NCI-H2227 (cell line): ENCODE measurements at regions not wholly inside any gene's neighbourhood (a gene's known extent, or its start where the extent isn't known, plus 50 kb on each side); places are given as distances from the start of the nearest gene placed in this dataset.

Source experiments
- DNase-seq: peaks from one replicate; lab custom pipeline; 2025; ENCODE audit not compliant: unreplicated experiment; lab: John Stamatoyannopoulos, UW

DNA sequence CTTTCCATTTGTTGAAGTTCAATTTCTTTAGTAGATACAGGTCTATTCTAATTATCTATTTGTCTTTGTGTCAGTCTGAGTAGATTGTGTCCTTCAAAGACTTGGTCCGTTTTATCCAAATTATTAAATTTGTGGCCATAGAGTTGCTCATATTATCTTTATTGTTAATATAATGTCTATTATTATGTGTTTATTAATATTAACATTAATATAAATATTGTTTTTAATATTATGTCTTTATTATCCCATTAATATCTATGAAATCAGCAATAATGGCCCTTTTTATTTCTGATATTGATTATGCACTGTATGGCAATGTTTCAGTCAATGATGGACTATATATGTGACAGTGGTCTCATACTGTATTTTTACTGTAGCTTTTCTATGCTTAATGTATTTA is 2067.3 kb upstream of the AGA start:
- DNase-seq = no peak

DNA sequence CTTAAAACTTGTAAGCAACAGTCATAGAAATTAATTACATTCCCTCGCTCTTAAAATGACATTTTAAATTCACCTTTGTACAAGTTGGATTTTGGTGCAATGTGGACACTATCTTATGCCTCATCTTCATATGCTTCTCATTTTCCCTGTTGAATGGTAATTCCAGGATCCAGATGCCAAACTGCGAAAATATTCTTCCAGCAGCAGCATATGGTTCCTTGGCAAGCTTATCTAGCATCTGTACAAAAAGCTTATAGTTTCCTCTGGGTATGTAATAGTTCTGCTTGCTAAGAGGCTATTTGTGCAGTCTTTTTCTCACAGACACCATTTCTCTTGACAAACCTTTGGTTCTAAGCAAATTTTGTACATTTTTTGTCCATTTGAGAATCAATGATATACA is 2079.7 kb upstream of the AGA start:
- no peak for DNase-seq

DNA sequence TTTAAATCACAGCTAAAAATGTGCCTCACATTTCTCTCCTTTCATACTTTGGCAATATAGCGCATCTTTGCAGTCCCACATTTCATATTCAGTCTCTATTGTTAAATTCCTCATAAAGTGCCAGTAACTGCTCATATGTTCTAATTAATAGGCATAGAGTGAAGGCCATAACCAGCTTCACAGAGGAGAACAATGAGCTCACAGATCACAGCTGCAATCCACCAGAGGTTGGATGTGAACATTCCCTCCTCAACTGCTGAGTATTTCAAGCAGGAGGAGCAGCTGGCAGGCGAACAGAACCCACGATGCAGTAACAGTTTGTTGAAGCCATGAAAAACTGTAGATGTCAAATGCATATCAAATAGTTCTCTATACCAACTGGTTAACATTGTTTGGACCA is 2088.7 kb upstream of the AGA start:
- no peak for DNase-seq

DNA sequence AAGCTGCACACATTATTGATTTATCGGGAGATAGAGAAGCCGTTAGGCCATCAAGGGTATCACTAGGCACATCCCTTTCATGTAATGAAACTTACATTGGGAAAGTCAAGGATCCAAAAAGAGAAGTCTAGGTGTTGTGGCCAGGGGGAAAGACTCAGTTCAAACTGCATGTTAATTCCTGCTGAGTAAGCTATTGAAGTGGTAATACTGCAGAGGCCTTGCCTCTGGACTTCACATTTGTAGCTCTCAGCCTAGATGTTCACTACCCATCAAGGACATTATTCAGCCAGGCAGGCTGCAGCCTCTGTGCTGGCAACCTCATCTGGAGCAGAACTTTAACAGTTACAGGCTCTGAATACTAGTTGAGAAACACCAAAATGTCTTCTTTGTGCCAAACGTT is 2094.5 kb upstream of the AGA start:
- no peak for DNase-seq

DNA sequence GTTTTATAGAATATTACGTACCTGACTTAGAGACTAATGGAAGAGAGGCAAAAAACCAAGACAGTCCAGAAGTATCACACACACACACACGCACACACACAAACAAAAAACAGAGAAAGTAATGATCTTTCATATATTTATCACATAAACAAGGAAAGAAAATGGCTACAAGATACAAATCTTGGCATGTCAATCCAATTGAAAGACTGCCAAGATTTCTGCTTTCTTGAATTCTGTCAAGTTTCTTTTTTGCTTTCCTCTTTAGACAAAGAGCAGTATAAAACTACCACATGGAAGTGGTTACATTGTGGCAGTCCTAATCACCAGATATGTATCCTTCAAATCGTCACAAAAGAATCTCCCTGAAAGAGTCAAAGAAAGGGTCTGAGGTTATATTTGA is 2097.4 kb upstream of the AGA start:
- DNase-seq = no peak

DNA sequence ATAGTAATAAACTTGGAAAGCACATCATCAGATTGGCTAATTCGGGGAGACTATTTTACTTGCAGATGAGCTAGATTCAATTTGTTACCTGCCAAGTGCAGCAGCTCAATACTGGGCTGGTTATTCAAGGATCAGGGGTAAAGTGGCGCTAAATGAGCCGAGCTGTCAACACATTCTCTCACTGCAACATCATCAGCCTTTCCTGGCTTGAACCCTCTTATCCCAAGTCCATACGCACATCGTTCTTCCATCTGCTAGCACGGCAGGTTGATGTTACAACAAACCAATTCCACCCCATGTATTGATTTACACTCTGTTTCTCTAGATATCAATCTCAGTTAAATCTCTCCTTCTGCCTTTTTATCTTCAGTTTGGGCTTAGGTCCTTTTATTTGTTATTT is 2101.5 kb upstream of the AGA start:
- no peak for DNase-seq

DNA sequence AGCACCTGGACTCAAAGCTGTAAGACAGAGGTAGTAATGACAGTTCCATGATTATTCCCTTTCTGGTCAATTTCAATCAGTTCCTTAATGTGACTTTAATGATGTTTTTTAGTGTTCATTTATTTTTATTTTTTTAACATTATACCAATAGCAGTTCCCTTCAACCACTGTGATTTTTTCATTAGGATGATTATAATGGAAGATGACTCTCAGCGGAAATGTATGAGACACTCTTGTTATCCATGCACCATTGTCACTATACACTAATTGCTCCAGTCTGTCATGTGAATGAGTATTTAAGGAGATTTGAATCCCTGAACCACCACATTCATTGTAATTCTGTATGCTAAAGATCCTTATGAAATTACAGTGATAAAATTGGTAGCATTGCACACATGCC is 2102.3 kb upstream of the AGA start:
- no peak for DNase-seq

DNA sequence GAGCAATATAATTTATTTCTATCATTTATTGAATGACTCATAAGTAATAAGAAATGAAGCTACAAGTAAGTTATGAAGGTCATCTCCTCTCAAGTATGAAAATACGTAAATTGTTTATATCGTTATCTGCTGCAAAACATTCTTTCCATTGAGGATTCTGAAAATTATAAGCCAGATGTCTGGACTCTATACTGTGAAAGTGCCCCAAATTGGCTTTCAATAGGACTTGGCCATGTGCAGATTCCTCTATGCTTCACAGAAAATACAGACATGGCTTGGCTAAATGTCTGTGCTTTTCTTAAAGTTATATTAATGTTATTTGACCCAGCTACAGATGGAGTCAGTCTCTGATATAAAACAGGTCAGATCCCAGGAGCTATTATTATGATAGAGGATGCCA is 2109.9 kb upstream of the AGA start:
- no peak for DNase-seq

DNA sequence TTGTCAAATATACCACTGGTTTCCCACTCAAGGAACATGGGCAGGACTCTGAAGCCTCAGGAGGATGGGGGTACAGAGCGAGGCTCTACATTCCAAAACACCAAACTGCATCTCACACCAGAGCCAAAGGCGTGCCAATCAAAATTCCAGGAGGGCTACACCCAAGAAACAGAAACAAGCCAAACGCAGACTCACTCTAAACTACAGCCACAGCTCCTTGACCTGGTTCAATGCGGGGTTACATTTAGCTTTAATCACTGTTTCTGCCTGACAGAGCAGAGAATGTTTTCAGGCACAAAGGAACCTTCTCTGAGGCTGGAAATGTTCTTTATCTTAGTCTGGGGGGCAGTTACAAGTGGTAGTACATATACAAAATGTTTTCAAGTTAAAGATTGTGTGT is 2121.5 kb upstream of the AGA start:
- no peak for DNase-seq

DNA sequence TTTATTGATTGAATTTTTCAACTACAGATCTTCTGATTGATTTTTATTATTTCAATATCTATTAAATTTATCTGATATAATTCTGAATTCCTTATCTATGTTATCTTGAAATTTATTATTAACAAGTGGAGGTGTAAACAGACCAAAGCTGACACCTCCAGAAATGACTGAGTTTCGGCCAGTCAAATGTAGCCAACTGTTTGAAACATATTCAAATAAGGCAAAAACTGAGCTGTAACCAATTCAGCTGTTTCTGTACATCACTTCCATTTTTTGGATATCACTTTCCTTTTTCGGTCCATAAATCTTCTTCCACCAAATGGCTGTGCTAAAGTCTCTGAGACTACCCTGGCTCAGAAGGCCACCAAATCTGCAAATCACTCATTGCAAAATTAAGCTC is 2127.3 kb upstream of the AGA start:
- DNase-seq = no peak

DNA sequence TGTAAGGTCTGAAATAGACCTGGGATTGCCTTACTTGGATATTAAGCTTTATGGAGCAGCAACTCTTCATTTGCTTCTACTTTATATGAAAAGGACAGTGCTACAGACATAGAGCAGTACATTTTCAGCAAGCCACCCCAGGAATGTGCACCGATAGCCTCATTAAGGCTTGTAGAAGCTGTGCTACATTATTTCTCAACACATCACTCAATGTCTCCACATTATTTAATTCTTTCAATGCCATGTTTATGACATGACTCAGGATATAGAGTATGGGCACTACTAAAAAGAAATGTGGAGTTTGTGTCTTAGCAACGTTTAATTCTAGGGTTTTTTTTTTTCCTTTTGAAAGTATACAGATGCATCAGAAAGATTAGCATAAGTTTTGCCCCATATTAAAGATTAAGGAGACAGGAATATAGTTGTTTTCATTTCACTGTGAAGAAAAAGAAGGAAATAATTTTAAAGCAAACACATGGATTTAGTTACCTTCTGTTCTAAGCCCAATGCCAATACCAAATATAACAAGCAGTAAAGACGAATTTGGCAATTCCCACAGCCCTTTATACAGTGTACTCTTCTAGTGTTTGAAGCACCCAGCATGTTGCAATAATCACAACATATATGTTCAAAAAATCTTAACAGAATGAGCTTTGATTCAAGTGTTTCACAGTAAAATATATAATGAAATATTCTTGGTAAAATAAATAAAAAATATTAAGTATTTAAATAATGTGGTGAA is 2140.1 kb upstream of the AGA start:
- no peak for DNase-seq

DNA sequence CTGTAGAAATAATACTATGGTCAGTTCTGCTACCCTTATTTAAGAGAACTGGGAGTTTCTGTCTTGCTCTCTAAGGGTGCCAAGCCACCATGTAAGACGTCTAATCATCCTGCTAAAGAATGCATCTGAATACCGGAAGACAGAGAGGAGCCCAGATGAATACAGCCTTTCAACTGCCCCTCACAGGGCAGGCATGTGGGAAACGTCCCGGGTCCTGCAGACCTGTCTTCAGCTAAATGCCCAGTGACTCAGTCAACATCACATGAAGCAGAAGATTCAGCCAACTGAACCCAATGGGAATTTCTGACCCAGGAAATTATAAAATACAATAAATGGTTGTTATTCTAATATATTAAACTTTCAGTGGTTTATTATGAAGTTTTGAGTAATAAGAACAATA is 2141.0 kb upstream of the AGA start:
- no peak for DNase-seq

DNA sequence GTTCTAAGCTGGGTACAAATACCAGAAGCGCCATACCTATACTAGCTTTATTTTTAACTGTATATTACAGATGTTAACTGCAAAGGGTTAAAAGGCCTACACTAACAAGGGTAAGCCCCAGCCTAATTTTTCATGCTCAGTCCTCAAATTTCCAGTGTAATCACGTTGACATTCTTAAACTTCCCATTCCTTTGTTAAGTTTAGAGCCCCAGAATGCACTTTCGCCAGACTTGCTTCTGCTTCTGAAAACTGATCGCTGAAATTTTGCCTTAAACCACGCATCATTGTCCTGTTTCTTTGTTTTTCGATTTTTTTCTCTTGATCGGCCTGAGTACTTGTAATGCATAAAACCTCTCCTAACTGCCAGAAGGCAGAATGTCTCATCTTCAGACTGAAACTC is 2141.9 kb upstream of the AGA start:
- no peak for DNase-seq

DNA sequence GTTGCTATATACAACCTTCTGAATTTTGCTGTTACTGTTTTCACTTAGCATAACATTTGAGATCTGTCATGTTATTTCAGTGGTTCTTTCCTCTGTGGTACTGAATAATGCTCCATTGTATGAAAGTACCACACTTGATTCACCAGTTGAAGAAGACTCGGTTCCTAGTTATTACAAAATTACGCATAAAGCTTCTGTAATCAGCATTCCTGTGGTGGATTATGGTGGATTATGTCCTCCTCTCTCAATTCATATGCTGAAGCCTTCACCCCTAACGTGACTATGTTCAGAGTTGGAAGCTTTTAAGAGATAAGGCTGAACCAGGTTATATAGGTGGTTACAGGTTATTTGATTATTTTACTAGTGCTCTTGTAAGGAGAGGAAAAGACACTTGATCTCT is 2143.5 kb upstream of the AGA start:
- no peak for DNase-seq

DNA sequence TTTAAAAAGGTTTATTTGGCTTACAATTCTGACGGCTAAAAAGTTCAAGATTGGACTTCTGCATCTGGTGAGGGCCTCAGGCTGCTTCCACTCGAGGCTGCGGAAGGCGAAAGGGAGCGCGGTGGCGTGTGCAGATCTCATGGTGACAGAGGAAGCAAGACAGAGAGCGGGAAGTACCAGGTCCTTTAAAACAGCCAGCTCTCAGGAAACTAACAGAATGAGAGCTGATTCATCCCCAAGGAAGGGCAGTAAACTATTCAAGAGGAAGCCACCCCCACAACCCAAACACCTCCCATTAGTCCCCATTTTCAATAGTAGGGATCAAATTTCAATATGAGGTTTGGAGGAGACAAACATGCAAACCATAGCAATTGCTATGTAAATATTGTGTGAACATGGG is 2144.2 kb upstream of the AGA start:
- DNase-seq = no peak

DNA sequence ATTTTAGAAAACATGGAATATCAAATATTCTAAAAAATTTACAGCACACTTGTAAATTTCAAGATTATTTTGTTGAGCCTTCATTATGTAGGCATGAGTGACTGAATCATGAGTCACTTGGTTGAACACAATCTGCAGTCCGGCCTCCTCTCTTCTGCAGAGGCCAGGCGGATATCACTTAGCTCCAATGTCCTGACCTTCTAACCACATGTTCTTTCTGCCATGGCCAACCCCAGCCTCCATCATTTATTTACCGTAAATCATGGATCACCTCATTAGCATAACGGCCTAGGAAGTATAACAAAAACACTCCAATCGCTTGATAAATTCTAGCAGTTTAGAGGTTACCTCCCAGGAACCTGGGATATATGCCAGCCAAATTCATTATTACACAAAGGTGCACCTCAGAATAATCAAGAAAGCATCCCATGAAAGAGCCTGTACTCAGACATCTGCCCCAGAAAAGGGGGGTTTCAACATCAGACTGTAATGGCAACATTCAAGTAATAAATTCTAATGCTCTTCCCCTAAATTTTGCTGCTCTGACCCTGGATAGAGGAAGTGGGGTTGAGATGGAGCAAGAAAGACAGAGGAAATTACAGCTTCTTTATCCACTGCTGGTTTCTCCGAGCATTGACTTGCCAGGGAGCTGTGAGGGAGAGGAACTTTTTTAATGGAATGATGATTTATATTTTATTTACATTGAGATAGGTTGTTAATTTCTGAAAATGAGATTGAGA is 2153.6 kb upstream of the AGA start:
- no peak for DNase-seq

DNA sequence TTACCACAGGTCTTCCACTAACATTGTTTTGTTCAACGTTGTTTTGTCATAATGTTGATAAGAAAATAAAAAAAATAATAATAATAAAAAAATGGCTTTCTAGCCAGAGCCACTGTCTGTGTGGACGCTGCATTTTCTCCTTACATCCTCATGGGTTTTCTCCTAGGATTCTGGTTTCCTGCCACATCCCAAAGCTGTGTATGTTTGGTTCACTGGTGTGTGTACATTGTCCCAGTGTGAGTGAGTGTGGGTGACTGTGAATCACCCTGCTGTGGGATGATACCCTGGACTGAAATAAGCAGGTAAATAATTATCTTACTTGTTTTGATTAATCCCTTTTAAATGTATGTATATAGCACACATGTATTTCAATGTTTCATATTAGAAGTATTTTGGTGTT is 2154.4 kb upstream of the AGA start:
- no peak for DNase-seq

DNA sequence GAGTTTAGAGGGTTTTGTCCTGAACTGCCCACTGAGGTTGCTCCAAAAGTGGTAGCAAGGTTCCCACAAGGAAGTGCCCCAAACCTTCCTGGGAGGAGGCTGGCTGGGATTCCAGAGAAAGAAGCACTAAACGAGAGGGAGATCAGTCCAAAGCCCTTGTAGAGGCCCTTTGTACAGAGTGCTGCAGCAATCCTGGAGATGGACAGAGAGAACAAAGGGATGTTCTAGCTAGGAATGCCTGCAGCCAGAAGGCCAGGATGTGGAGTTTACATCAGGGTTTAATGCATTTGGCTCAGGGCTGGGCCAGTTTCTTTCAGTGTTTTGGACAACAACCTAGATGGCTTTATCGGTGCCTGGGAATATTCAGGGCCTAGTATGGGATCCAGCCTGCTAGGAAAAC is 2155.1 kb upstream of the AGA start:
- no peak for DNase-seq

DNA sequence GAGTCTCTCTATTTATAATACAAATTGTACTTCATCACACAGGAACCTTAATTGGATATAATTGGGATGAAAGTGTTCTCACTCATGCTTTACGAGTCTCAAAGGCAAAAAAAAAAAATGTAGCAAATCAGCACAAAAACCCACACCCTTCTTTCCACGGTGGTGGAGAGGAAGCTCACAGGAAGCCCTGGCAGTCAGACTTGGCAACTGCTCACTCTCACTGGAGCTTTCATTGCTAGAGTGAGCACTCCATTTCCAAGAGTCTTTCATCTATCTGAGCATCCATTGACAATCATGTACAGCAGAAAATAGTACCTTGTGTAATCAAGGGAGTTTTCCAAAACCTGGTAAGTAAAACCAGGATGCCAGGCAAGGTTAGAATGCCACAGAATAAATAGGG is 2159.4 kb upstream of the AGA start:
- no peak for DNase-seq

DNA sequence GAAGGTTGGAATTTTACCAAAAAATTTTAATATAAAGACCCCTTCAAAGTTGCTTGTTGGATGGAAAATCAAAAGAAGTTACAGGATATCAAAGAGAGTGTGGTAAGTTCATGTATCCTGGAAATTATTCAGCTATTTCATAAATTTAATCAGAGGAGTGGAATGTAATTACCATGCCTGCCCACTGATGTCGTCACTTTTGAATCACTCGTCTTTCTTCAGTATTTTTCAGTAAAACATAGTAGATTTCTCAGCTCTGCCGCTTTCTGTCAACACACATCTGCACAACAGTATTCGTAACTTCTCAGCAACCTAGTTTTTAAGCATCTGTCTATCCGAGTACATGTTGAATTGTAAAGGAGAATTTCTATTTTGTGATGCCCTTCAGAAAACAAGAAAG is 2163.0 kb upstream of the AGA start:
- no peak for DNase-seq

DNA sequence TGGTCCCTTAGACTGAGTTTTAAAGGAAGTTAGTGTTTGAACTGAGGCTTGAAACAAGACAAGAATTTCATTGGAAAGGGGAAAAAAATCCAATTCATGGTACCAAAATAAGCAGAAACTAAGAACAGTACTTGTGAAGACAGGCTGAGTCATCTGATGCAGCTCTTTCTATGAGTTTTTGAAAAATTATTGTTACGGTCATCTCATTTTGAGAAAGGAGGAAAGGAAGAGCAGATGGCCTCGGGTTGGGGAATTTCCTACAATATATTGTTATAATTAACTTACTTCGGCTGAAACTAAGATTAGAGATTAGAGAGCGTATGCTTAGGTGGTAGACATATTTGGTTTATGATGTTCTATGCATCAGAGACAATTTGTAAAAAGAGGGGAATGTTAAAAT is 2164.8 kb upstream of the AGA start:
- no peak for DNase-seq

DNA sequence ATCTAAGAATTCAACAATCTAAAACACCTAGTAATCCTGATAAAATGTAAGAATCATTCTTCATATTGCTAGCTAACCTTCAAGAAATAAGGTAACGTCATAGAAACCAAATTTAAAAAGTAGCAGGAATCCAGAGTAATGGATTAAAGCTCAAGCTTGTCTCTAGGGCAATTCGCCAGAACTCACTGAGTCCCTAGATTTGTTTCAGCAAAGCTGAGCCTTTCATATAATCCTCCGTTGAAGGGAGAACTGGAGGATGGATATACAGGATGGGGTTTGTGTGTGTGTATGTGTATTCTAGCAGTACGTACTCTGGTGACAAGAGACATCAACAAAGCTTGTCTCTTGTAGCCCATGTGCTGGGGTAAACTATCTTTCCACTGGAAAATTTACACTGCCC is 2173.5 kb upstream of the AGA start:
- DNase-seq = no peak

DNA sequence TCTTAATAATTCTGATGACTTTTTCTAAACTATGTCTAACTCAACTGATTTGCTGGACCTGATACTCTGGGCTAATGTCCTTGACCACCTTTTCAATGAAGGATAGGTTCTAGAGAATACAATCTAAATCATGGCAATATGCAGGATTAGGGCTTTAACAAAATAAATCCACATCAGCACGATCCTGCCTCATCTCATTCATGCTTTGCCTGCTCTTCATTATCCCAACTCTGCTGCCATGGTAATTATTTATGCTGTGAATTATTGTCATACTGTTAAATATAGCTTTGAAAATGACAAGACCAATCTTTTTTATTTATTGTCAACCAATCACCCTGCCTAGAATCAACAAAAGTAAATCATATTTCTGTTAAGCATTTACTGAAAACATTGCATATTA is 2176.7 kb upstream of the AGA start:
- no peak for DNase-seq
